H1 (cell line): ENCODE measurements at regions not wholly inside any gene's neighbourhood (a gene's known extent, or its start where the extent isn't known, plus 50 kb on each side); places are given as distances from the start of the nearest gene placed in this dataset.

Source experiments
- CBX5 ChIP-seq: fragments of 300-800, 300-1000 bp; sonication (generic); IDR thresholded peaks from 2 replicates; pipeline ENCODE4 v1.7.1; 2016; ENCODE audit warnings: antibody characterized with exemption, low read length, low read depth
- EP300 ChIP-seq, 2 experiments: IDR thresholded peaks; 1 replicate in 1 of 2; 2 replicates in 1 of 2; pipeline ENCODE4 v1.6.1; 2011 to 2012; ENCODE audit warnings: low read depth in 2 of 2, low read length in 2 of 2, mild to moderate bottlenecking in 2 of 2, borderline replicate concordance in 1 of 2, inconsistent platforms in 1 of 2, moderate library complexity in 1 of 2
- USF2 ChIP-seq: IDR thresholded peaks from 2 replicates; pipeline ENCODE4 v1.6.1; 2011; ENCODE audit warnings: low read length, improper control_type of control experiment
- TF ChIP-seq, protein P1 (sequence below): fragments of 300-600 bp; sonication (generic); IDR thresholded peaks from 2 replicates; pipeline ENCODE4 v1.7.1; 2012; ENCODE audit warnings: low read length, moderate library complexity, mild to moderate bottlenecking, inconsistent platforms; ENCODE audit not compliant: insufficient replicate concordance

GRCh38 chr4:188819233-188819632, 680.0 kb downstream of the TRIML1 start (continued):
- TF ChIP-seq, protein P1, sequence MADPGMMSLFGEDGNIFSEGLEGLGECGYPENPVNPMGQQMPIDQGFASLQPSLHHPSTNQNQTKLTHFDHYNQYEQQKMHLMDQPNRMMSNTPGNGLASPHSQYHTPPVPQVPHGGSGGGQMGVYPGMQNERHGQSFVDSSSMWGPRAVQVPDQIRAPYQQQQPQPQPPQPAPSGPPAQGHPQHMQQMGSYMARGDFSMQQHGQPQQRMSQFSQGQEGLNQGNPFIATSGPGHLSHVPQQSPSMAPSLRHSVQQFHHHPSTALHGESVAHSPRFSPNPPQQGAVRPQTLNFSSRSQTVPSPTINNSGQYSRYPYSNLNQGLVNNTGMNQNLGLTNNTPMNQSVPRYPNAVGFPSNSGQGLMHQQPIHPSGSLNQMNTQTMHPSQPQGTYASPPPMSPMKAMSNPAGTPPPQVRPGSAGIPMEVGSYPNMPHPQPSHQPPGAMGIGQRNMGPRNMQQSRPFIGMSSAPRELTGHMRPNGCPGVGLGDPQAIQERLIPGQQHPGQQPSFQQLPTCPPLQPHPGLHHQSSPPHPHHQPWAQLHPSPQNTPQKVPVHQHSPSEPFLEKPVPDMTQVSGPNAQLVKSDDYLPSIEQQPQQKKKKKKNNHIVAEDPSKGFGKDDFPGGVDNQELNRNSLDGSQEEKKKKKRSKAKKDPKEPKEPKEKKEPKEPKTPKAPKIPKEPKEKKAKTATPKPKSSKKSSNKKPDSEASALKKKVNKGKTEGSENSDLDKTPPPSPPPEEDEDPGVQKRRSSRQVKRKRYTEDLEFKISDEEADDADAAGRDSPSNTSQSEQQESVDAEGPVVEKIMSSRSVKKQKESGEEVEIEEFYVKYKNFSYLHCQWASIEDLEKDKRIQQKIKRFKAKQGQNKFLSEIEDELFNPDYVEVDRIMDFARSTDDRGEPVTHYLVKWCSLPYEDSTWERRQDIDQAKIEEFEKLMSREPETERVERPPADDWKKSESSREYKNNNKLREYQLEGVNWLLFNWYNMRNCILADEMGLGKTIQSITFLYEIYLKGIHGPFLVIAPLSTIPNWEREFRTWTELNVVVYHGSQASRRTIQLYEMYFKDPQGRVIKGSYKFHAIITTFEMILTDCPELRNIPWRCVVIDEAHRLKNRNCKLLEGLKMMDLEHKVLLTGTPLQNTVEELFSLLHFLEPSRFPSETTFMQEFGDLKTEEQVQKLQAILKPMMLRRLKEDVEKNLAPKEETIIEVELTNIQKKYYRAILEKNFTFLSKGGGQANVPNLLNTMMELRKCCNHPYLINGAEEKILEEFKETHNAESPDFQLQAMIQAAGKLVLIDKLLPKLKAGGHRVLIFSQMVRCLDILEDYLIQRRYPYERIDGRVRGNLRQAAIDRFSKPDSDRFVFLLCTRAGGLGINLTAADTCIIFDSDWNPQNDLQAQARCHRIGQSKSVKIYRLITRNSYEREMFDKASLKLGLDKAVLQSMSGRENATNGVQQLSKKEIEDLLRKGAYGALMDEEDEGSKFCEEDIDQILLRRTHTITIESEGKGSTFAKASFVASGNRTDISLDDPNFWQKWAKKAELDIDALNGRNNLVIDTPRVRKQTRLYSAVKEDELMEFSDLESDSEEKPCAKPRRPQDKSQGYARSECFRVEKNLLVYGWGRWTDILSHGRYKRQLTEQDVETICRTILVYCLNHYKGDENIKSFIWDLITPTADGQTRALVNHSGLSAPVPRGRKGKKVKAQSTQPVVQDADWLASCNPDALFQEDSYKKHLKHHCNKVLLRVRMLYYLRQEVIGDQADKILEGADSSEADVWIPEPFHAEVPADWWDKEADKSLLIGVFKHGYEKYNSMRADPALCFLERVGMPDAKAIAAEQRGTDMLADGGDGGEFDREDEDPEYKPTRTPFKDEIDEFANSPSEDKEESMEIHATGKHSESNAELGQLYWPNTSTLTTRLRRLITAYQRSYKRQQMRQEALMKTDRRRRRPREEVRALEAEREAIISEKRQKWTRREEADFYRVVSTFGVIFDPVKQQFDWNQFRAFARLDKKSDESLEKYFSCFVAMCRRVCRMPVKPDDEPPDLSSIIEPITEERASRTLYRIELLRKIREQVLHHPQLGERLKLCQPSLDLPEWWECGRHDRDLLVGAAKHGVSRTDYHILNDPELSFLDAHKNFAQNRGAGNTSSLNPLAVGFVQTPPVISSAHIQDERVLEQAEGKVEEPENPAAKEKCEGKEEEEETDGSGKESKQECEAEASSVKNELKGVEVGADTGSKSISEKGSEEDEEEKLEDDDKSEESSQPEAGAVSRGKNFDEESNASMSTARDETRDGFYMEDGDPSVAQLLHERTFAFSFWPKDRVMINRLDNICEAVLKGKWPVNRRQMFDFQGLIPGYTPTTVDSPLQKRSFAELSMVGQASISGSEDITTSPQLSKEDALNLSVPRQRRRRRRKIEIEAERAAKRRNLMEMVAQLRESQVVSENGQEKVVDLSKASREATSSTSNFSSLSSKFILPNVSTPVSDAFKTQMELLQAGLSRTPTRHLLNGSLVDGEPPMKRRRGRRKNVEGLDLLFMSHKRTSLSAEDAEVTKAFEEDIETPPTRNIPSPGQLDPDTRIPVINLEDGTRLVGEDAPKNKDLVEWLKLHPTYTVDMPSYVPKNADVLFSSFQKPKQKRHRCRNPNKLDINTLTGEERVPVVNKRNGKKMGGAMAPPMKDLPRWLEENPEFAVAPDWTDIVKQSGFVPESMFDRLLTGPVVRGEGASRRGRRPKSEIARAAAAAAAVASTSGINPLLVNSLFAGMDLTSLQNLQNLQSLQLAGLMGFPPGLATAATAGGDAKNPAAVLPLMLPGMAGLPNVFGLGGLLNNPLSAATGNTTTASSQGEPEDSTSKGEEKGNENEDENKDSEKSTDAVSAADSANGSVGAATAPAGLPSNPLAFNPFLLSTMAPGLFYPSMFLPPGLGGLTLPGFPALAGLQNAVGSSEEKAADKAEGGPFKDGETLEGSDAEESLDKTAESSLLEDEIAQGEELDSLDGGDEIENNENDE: no peak
- TF ChIP-seq CBX5 (no peak), EP300 (IDR thresholded peaks at IDR 0.05; ENCODE audit: borderline replicate concordance in 1 of 2, low read depth in 2 of 2, low read length in 2 of 2) (no peak), USF2 (no peak)
- TF ChIP-seq, all 59 proteins: peak for 0
